Mesendoderm (in vitro differentiated cells): ENCODE measurements at regions not wholly inside any gene's neighbourhood (a gene's known extent, or its start where the extent isn't known, plus 50 kb on each side); places are given as distances from the start of the nearest gene placed in this dataset.
A peak's percentile ranks its signal among the peaks of the same experiment; 100 is the strongest.
"Not testable (repeated sequence)": the region's sequence is repeated elsewhere in the genome, so short reads cannot be mapped to it uniquely, and the experiment has no call there.

ENCODE experiments used
- DNase-seq: peaks from one replicate; pipeline ENCODE4 v3.0.0; 2013
- H2AK5ac ChIP-seq: 2 replicates; pipeline ENCODE4 v1.6.1; 2013; ENCODE audit warnings: low read length, inconsistent platforms
- H2BK120ac ChIP-seq: 2 replicates; pipeline ENCODE4 v1.6.1; 2013; ENCODE audit warnings: low read depth, mild to moderate bottlenecking, low read length, moderate library complexity, mixed read lengths
- H2BK15ac ChIP-seq: replicated peaks from 2 replicates; pipeline ENCODE4 v1.6.1; 2013; ENCODE audit warnings: low read depth, mild to moderate bottlenecking, moderate library complexity
- H2BK5ac ChIP-seq: 2 replicates; pipeline ENCODE4 v1.6.1; 2013; ENCODE audit warnings: low read length, inconsistent platforms
- H3K18ac ChIP-seq: 2 replicates; pipeline ENCODE4 v1.6.1; 2013; ENCODE audit warnings: mild to moderate bottlenecking, low read length, mixed read lengths
- H3K23ac ChIP-seq: one replicate; pipeline ENCODE4 v1.6.1; 2013; ENCODE audit warnings: low read length
- H3K27ac ChIP-seq: 2 replicates; pipeline ENCODE4 v1.5.1; 2013; ENCODE audit warnings: low read depth, mild to moderate bottlenecking, inconsistent platforms, low read length, moderate library complexity
- H3K27me3 ChIP-seq: 2 replicates; pipeline ENCODE4 v1.6.1; 2013; ENCODE audit warnings: low read length, control low read depth, mild to moderate bottlenecking, inconsistent platforms; ENCODE audit not compliant: insufficient read depth, poor library complexity
- H3K36me3 ChIP-seq: 2 replicates; pipeline ENCODE4 v1.6.1; 2013; ENCODE audit warnings: low read length, inconsistent platforms; ENCODE audit not compliant: control insufficient read depth, insufficient read depth
- H3K4ac ChIP-seq: one replicate; pipeline ENCODE4 v1.6.1; 2013; ENCODE audit warnings: low read depth, mild to moderate bottlenecking, low read length, moderate library complexity
- H3K4me1 ChIP-seq: 2 replicates; pipeline ENCODE4 v1.6.1; 2013; ENCODE audit warnings: low read depth, low read length, inconsistent platforms; ENCODE audit not compliant: control insufficient read depth
- H3K4me2 ChIP-seq: 2 replicates; pipeline ENCODE4 v1.6.1; 2013; ENCODE audit warnings: low read length
- H3K4me3 ChIP-seq: 2 replicates; pipeline ENCODE4 v1.5.1; 2013; ENCODE audit warnings: mild to moderate bottlenecking, low read length
- H3K56ac ChIP-seq: one replicate; pipeline ENCODE4 v1.6.1; 2013; ENCODE audit warnings: low read length
- H3K79me1 ChIP-seq: 2 replicates; pipeline ENCODE4 v1.6.1; 2013; ENCODE audit warnings: low read length, inconsistent platforms
- H3K79me2 ChIP-seq: 2 replicates; pipeline ENCODE4 v1.6.1; 2013; ENCODE audit warnings: mild to moderate bottlenecking, low read length; ENCODE audit not compliant: control insufficient read depth, insufficient read depth
- H3K9ac ChIP-seq: 2 replicates; pipeline ENCODE4 v1.6.1; 2013; ENCODE audit warnings: low read length, inconsistent platforms
- H4K5ac ChIP-seq: one replicate; pipeline ENCODE4 v1.6.1; 2013; ENCODE audit warnings: low read length
- H4K8ac ChIP-seq: one replicate; pipeline ENCODE4 v1.6.1; 2013; ENCODE audit warnings: low read depth, mild to moderate bottlenecking, control low read depth, low read length, moderate library complexity
- WGBS: extraction: QIAGEN DNeasy Blood & Tissue Kit; methylation state at CpG from one replicate; pipeline ENCODE4 v1.1.7; 2013; ENCODE audit warnings: low lambda C conversion rate, missing lambda C conversion rate; ENCODE audit not compliant: insufficient coverage; ENCODE audit errors: extremely low coverage; 5-methylcytosine and 5-hydroxymethylcytosine counted together

- Histone ChIP-seq H3K36me3 (no peaks in the 10 kb centered on the region), H3K79me1 (no peaks in the 10 kb centered on the region), H3K18ac (no peak overlapping the region), H3K27me3 (no peaks in the 10 kb centered on the region), H3K9ac (no peak overlapping the region), H2BK5ac (no peak overlapping the region), H4K5ac (no peak overlapping the region), H3K4me2 (no peak overlapping the region), H3K23ac (no peak overlapping the region), H3K79me2 (no peaks in the 10 kb centered on the region), H3K4me1 (no peaks in the 10 kb centered on the region), H2BK120ac (no peak overlapping the region), H3K56ac (no peak overlapping the region), H2AK5ac (no peak overlapping the region), H3K4ac (no peak overlapping the region), H2BK15ac (no peak overlapping the region), H3K27ac (no peak overlapping the region), H4K8ac (no peak overlapping the region), H3K4me3 (no peak overlapping the region)
- DNase-seq, result no peak
- WGBS, result no CpG with 5 or more reads among the region's 2 CpGs
These were observed 174.3 kb downstream of the CPS1 start for GRCh38 chr2:210730672-210731071.

DNA sequence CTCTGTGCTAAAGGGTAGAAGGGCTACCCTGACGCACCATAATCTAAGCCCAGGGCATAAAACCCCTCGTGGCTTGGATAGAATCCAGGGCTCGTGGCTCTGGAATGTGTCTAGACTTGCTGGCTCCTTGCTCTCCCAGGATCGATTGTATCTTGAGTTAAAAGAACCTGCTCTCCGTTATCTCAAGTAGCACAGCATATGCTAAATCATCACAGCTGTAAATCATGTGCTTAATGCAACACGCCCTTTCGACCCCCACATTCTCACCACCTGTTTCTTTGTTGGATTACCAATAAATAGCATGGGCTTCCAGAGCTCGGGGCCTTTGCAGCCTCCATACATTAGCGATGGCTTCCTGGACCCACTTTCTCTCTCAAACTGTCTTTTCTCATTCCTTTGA lies 190.4 kb downstream of the CPS1 start:
- not testable (repeated sequence) for H3K79me2 ChIP-seq, H2AK5ac ChIP-seq, H2BK15ac ChIP-seq, H3K79me1 ChIP-seq, H3K56ac ChIP-seq, H2BK120ac ChIP-seq, H3K4me2 ChIP-seq, H3K18ac ChIP-seq, H3K23ac ChIP-seq, H4K8ac ChIP-seq, H2BK5ac ChIP-seq, H3K4me3 ChIP-seq, H3K9ac ChIP-seq, H4K5ac ChIP-seq, H3K4ac ChIP-seq, H3K27ac ChIP-seq, H3K27me3 ChIP-seq, H3K4me1 ChIP-seq, H3K36me3 ChIP-seq
- no CpG with 5 or more reads among the region's 9 CpGs for WGBS
- DNase-seq, result peak; percentile 69

DNA sequence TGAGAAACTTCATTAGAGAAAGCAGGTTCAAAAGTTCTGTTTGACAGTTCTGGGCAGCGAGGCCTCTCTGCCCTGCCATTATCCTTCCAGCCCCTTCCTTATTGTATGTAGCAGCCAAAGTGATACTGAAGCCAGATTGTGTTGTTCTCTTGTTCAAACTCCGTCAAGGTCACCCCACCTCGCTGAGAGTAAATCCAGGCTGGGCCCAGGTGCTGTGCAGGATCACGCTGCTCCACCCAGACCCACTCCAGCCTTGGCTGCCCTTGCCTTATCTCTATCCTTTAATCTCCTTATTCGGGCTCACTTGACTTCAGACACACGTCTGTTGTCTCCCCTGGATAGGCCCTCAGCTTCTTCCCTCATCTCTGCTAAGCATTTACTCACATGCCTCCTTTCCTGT lies 196.1 kb downstream of the CPS1 start:
- Histone ChIP-seq H3K27ac (no peak overlapping the region), H3K56ac (no peak overlapping the region), H2BK120ac (no peak overlapping the region), H3K4me1 (no peaks in the 10 kb centered on the region), H2AK5ac (no peak overlapping the region), H3K36me3 (no peaks in the 10 kb centered on the region), H2BK15ac (no peak overlapping the region), H2BK5ac (no peak overlapping the region), H3K4ac (no peak overlapping the region), H3K23ac (no peak overlapping the region), H4K8ac (no peak overlapping the region), H3K9ac (no peak overlapping the region), H3K79me2 (no peaks in the 10 kb centered on the region), H4K5ac (no peak overlapping the region), H3K4me3 (no peak overlapping the region), H3K79me1 (no peaks in the 10 kb centered on the region), H3K18ac (no peak overlapping the region), H3K4me2 (no peak overlapping the region), H3K27me3 (no peaks in the 10 kb centered on the region)
- peak; percentile 43 for DNase-seq
- no CpG with 5 or more reads among the region's 6 CpGs for WGBS

- Histone ChIP-seq H2BK15ac (peak overlapping the region; percentile 92), H2BK120ac (no peak overlapping the region), H3K36me3 (no peaks in the 10 kb centered on the region)
These were observed 197.0 kb downstream of the CPS1 start for GRCh38 chr2:210753386-210753785.

DNA sequence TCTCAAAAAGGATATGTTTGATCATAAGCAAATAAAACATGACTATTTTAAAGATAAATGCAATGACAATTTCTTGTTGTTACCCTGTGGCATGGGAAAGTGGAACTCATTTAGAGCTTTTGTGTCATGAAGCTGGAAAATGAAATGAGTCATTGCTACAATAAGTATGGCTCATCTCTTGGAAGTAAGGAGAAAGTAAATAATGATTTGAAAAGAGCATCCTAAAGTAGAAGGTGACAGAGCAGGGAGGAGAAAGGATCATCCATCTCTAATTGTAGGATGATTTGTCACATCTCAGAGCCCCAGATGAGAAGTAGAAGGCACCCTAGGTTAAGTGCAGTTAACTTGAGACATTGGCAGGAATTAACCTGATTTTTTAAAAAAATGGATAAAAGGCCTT lies 200.5 kb downstream of the CPS1 start:
- no peaks in the 10 kb centered on the region for H3K79me1 ChIP-seq
- H3K4me3 ChIP-seq, result no peak overlapping the region
- no peak overlapping the region for H4K8ac ChIP-seq
- no peak overlapping the region for H3K56ac ChIP-seq
- no peaks in the 10 kb centered on the region for H3K4me1 ChIP-seq
- no peak overlapping the region for H3K4ac ChIP-seq
- H3K9ac ChIP-seq, result no peak overlapping the region
- no peak overlapping the region for H3K4me2 ChIP-seq
- H3K27ac ChIP-seq, result no peak overlapping the region
- no peak overlapping the region for H2BK15ac ChIP-seq
- H3K79me2 ChIP-seq, result no peaks in the 10 kb centered on the region
- H3K18ac ChIP-seq, result no peak overlapping the region
- no peak overlapping the region for H2AK5ac ChIP-seq
- H2BK120ac ChIP-seq, result no peak overlapping the region
- DNase-seq, result no peak
- H3K36me3 ChIP-seq, result no peaks in the 10 kb centered on the region
- no peak overlapping the region for H2BK5ac ChIP-seq
- H3K27me3 ChIP-seq, result no peaks in the 10 kb centered on the region
- no peak overlapping the region for H3K23ac ChIP-seq
- no peak overlapping the region for H4K5ac ChIP-seq

More at GRCh38 chr2:210753386-210753785, 197.0 kb downstream of the CPS1 start:
- no peak overlapping the region for H2BK5ac ChIP-seq
- H3K27ac ChIP-seq, result no peak overlapping the region
- H3K79me2 ChIP-seq, result no peaks in the 10 kb centered on the region
- H3K18ac ChIP-seq, result no peak overlapping the region
- H3K27me3 ChIP-seq, result no peaks in the 10 kb centered on the region
- no peak for DNase-seq
- H3K79me1 ChIP-seq, result no peaks in the 10 kb centered on the region
- H3K56ac ChIP-seq, result no peak overlapping the region
- no peak overlapping the region for H3K23ac ChIP-seq
- H3K4me2 ChIP-seq, result no peak overlapping the region
- H4K5ac ChIP-seq, result no peak overlapping the region
- H3K9ac ChIP-seq, result no peak overlapping the region
- H3K4me3 ChIP-seq, result no peak overlapping the region
- no CpG with 5 or more reads among the region's 3 CpGs for WGBS
- no peak overlapping the region for H4K8ac ChIP-seq
- no peak overlapping the region for H3K4ac ChIP-seq
- no peaks in the 10 kb centered on the region for H3K4me1 ChIP-seq
- H2AK5ac ChIP-seq, result no peak overlapping the region
